HCT116 (cell line): ENCODE measurements at regions not wholly inside any gene's neighbourhood (a gene's known extent, or its start where the extent isn't known, plus 50 kb on each side); places are given as distances from the start of the nearest gene placed in this dataset.

Source experiments
- ATAC-seq: fragments of 200-7000 bp; cut with Tn5 transposase; 2 replicates; pipeline ENCODE4 v1.9.1; 2020; ENCODE audit warnings: mild to moderate bottlenecking, moderate library complexity
- BruUV-seq: library from RNA; stranded (reverse); fragments of 400-500 nt; replicated peaks from 2 replicates; lab custom pipeline; 2021; lab: Mats Ljungman, UMichigan
- CTCF ChIA-PET: fragments of 300-600 bp; sonication (Branson Sonifier 250); formaldehyde crosslinking; loops from one replicate; lab custom pipeline; 2021; ENCODE audit warnings: antibody characterized with exemption; lab: Charles Lee
- POLR2A ChIA-PET: fragments of 300-600, 350-600 bp; sonication (Branson Sonifier 250); formaldehyde crosslinking; loops from one replicate; lab custom pipeline; 2021; ENCODE audit warnings: antibody characterized with exemption; lab: Charles Lee
- RAD21 ChIA-PET, 2 experiments: fragments of 300-600 bp; sonication (Branson Sonifier 250); formaldehyde crosslinking; loops; one replicate each; lab custom pipeline; 2023; ENCODE audit warnings: low total read pairs in 2 of 2; ENCODE audit not compliant: uncharacterized antibody in 2 of 2, unreplicated experiment in 2 of 2, low non-redundant PET in 1 of 2; lab: Charles Lee
- DNase-seq: peaks from one replicate; pipeline ENCODE4 v3.0.0-alpha.2; 2010; ENCODE audit warnings: low read depth, low spot score
- H2AFZ ChIP-seq: fragments of 200-600 bp; shearing (Covaris generic), sonication (generic); 2 replicates; pipeline ENCODE4 v1.6.1; 2017; ENCODE audit warnings: low read depth, mixed run types, mixed read lengths, antibody characterized with exemption, low read length; ENCODE audit not compliant: poor library complexity, severe bottlenecking
- H3K27ac ChIP-seq: 2 replicates; pipeline ENCODE4 v1.5.1; 2012; ENCODE audit warnings: low read depth, low read length
- H3K27me3 ChIP-seq: fragments of 200-600 bp; sonication (generic); 2 replicates; pipeline ENCODE4 v1.6.1; 2016; ENCODE audit warnings: mixed run types, low read length, mixed read lengths; ENCODE audit not compliant: insufficient read depth
- H3K36me3 ChIP-seq, 2 experiments: fragments of 200-500 bp in 1 of 2; fragments of 200-600 bp in 1 of 2; sonication (Bioruptor generic) in 1 of 2; sonication (generic) in 1 of 2; 2 replicates each; pipeline versions ENCODE4 v1.5.1 to v1.6.1; 2014 to 2016; ENCODE audit warnings: low read length in 2 of 2, inconsistent platforms in 1 of 2, mixed read lengths in 1 of 2, mixed run types in 1 of 2; ENCODE audit not compliant: insufficient read depth in 2 of 2, control insufficient read depth in 1 of 2
- H3K4me1 ChIP-seq, 2 experiments: fragments of 200-600 bp in 1 of 2; sonication (generic) in 1 of 2; 2 replicates each; pipeline versions ENCODE4 v1.5.1 to v1.6.1; 2012 to 2017; ENCODE audit warnings: low read length in 2 of 2, inconsistent platforms in 1 of 2, mild to moderate bottlenecking in 1 of 2, mixed read lengths in 1 of 2, mixed run types in 1 of 2, moderate library complexity in 1 of 2; ENCODE audit not compliant: insufficient read depth in 2 of 2, control insufficient read depth in 1 of 2
- H3K4me2 ChIP-seq: fragments of 200-600 bp; sonication (generic); 2 replicates; pipeline ENCODE4 v1.6.1; 2017; ENCODE audit warnings: mixed run types, low read length, mixed read lengths
- H3K4me3 ChIP-seq, 2 experiments: fragments of 200-600 bp in 1 of 2; sonication (generic) in 1 of 2; replicated peaks in 1 of 2; 2 replicates each; pipeline ENCODE4 v1.5.1; 2011 to 2016; ENCODE audit warnings: low read length in 2 of 2, control low read depth in 1 of 2, low read depth in 1 of 2, mild to moderate bottlenecking in 1 of 2, mixed read lengths in 1 of 2, mixed run types in 1 of 2
- H3K79me2 ChIP-seq: fragments of 200-600 bp; sonication (generic); 2 replicates; pipeline ENCODE4 v1.6.1; 2017; ENCODE audit warnings: mild to moderate bottlenecking, mixed run types, low read length, moderate library complexity, mixed read lengths; ENCODE audit not compliant: insufficient read depth
- H3K9ac ChIP-seq: fragments of 200-600 bp; sonication (generic); 2 replicates; pipeline ENCODE4 v1.6.1; 2016; ENCODE audit warnings: low read length, mixed read lengths
- H3K9me2 ChIP-seq: fragments of 200-600 bp; sonication (generic), shearing (Covaris generic); 2 replicates; pipeline ENCODE4 v1.6.1; 2017; ENCODE audit warnings: mixed run types, mild to moderate bottlenecking, moderate library complexity; ENCODE audit not compliant: insufficient read depth
- H3K9me3 ChIP-seq, 2 experiments: fragments of 200-500 bp in 1 of 2; fragments of 200-600 bp in 1 of 2; sonication (Bioruptor generic) in 1 of 2; sonication (generic) in 1 of 2; 2 replicates each; pipeline ENCODE4 v1.6.1; 2014 to 2017; ENCODE audit warnings: low read length in 2 of 2, mixed read lengths in 2 of 2, inconsistent platforms in 1 of 2, low read depth in 1 of 2, mild to moderate bottlenecking in 1 of 2, mixed run types in 1 of 2, moderate library complexity in 1 of 2; ENCODE audit not compliant: control insufficient read depth in 1 of 2, insufficient read depth in 1 of 2
- H4K20me1 ChIP-seq: fragments of 200-600 bp; sonication (generic), shearing (Covaris generic); 2 replicates; pipeline ENCODE4 v1.6.1; 2017; ENCODE audit warnings: mixed run types, mild to moderate bottlenecking, moderate library complexity; ENCODE audit not compliant: insufficient read depth
- ATF3 ChIP-seq: IDR thresholded peaks from 2 replicates; pipeline ENCODE4 v1.6.1; 2012
- CEBPB ChIP-seq: IDR thresholded peaks from 2 replicates; pipeline ENCODE4 v1.6.1; 2012; ENCODE audit warnings: low read depth
- ELF1 ChIP-seq: IDR thresholded peaks from 2 replicates; pipeline ENCODE4 v1.6.1; 2012; ENCODE audit warnings: low read depth, borderline replicate concordance
- EZH2 ChIP-seq: fragments of 200-600 bp; sonication (generic); IDR thresholded peaks from 2 replicates; pipeline ENCODE4 v1.6.1; 2017; ENCODE audit warnings: antibody characterized with exemption, mixed run types
- JUND ChIP-seq: IDR thresholded peaks from 2 replicates; pipeline ENCODE4 v1.6.1; 2012
- SIN3A ChIP-seq: IDR thresholded peaks from 2 replicates; pipeline ENCODE4 v1.6.1; 2012; ENCODE audit warnings: low read depth
- SP1 ChIP-seq: IDR thresholded peaks from 2 replicates; pipeline ENCODE4 v1.6.1; 2012; ENCODE audit warnings: low read depth
- SRF ChIP-seq: IDR thresholded peaks from 2 replicates; pipeline ENCODE4 v1.6.1; 2012; ENCODE audit warnings: low read depth
- ZFX ChIP-seq: fragments of 450-650 bp; IDR thresholded peaks from 2 replicates; pipeline ENCODE4 v1.6.1; 2017
- intact Hi-C: fragments of 100-400 bp; cut with micrococcal nuclease; formaldehyde crosslinking; loops from 2 replicates; pipeline ENCODE4 v1.10.0; 2022
- TF ChIP-seq, protein P1 (sequence below): IDR thresholded peaks from 2 replicates; pipeline ENCODE4 v1.6.1; 2012; ENCODE audit warnings: low read depth
- TF ChIP-seq, protein P2 (sequence below): IDR thresholded peaks from 2 replicates; pipeline ENCODE4 v1.6.1; 2012

GRCh38 chr5:135718151-135718550, 116.3 kb upstream of the SLC25A48 start:
- 0 out of 2 replicates have a peak, but pooled peaks cover 2% of the 10 kb centered on the region for H3K27me3 ChIP-seq
- DNase-seq (peak; percentile 8), ATAC-seq (peak; percentile 66; the same call in 1 of the 2 replicates)
- H2AFZ ChIP-seq = no peak overlapping the region
- H3K4me1 ChIP-seq = peaks cover 6 to 14% of the 10 kb centered on the region in 2 experiments; a peak in 3 of 4 replicates
- ChIA-PET CTCF (no interaction called here), POLR2A (no interaction called here), RAD21 (no interaction called here)
- H3K27ac ChIP-seq = no peak overlapping the region
- H3K79me2 ChIP-seq = no peaks in the 10 kb centered on the region
- TF ChIP-seq CEBPB (no peak), SRF (no peak), ATF3 (no peak), ZFX (no peak), ELF1 (no peak), SP1 (no peak), JUND (no peak), SIN3A (no peak), EZH2 (no peak)
- TF ChIP-seq, protein P1, sequence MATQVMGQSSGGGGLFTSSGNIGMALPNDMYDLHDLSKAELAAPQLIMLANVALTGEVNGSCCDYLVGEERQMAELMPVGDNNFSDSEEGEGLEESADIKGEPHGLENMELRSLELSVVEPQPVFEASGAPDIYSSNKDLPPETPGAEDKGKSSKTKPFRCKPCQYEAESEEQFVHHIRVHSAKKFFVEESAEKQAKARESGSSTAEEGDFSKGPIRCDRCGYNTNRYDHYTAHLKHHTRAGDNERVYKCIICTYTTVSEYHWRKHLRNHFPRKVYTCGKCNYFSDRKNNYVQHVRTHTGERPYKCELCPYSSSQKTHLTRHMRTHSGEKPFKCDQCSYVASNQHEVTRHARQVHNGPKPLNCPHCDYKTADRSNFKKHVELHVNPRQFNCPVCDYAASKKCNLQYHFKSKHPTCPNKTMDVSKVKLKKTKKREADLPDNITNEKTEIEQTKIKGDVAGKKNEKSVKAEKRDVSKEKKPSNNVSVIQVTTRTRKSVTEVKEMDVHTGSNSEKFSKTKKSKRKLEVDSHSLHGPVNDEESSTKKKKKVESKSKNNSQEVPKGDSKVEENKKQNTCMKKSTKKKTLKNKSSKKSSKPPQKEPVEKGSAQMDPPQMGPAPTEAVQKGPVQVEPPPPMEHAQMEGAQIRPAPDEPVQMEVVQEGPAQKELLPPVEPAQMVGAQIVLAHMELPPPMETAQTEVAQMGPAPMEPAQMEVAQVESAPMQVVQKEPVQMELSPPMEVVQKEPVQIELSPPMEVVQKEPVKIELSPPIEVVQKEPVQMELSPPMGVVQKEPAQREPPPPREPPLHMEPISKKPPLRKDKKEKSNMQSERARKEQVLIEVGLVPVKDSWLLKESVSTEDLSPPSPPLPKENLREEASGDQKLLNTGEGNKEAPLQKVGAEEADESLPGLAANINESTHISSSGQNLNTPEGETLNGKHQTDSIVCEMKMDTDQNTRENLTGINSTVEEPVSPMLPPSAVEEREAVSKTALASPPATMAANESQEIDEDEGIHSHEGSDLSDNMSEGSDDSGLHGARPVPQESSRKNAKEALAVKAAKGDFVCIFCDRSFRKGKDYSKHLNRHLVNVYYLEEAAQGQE = no peak
- TF ChIP-seq, protein P2, sequence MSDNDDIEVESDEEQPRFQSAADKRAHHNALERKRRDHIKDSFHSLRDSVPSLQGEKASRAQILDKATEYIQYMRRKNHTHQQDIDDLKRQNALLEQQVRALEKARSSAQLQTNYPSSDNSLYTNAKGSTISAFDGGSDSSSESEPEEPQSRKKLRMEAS = no peak
- H3K9me2 ChIP-seq = no peaks in the 10 kb centered on the region
- no peak overlapping the region for H3K4me3 ChIP-seq
- H3K9me3 ChIP-seq = no peaks in the 10 kb centered on the region
- no peak overlapping the region for H3K9ac ChIP-seq
- intact Hi-C loops = no loop called here
- no peaks in the 10 kb centered on the region for H4K20me1 ChIP-seq
- BruUV-seq = no TSS peak
- H3K36me3 ChIP-seq = no peaks in the 10 kb centered on the region
- no peak overlapping the region for H3K4me2 ChIP-seq
